ENCODE measurements at regions not wholly inside any gene's neighbourhood (a gene's known extent, or its start where the extent isn't known, plus 50 kb on each side); places are given as distances from the start of the nearest gene placed in this dataset.

- TF ChIP-seq CTCF (optimal IDR thresholded peaks at IDR 0.05 in 1 of 3, IDR thresholded peaks at IDR 0.05 in 1 of 3, conservative IDR thresholded peaks at IDR 0.05 in 1 of 3; ENCODE audit: extremely low read depth in 1 of 3, insufficient read depth in 2 of 3, low read length in 3 of 3) (no peak), EZH2 (IDR thresholded peaks at IDR 0.05; ENCODE audit: low read length) (no peak)
Observed at GRCh38 chr3:102576651-102577050, 141.8 kb downstream of the ZPLD1 start.
